H1 (cell line): ENCODE measurements at regions not wholly inside any gene's neighbourhood (a gene's known extent, or its start where the extent isn't known, plus 50 kb on each side); places are given as distances from the start of the nearest gene placed in this dataset.

Experiments
- CTCF ChIA-PET: fragments of 300-600 bp; sonication (Branson Sonifier 250); formaldehyde crosslinking; loops from one replicate; lab custom pipeline; 2021; ENCODE audit not compliant: partially characterized antibody; lab: Charles Lee
- POLR2A ChIA-PET: fragments of 300-600 bp; sonication (Branson Sonifier 250); formaldehyde crosslinking; loops from one replicate; lab custom pipeline; 2021; ENCODE audit warnings: inconsistent platforms; ENCODE audit not compliant: partially characterized antibody; lab: Charles Lee
- DNase-seq, 2 experiments: peaks; one replicate each; pipeline versions ENCODE4 v3.0.0 to v3.0.0-alpha.2; 2010 to 2022; ENCODE audit warnings: low spot score in 2 of 2, low read depth in 1 of 2, mixed read lengths in 1 of 2
- FAIRE-seq: peaks from 2 replicates; lab custom pipeline; 2011; peaks lifted over from hg19 to GRCh38; lab: Jason Lieb, UNC
- H2AFZ ChIP-seq: 2 replicates; pipeline ENCODE4 v1.8.1; 2012; ENCODE audit warnings: low read length, inconsistent platforms
- H2AK5ac ChIP-seq: 2 replicates; pipeline ENCODE4 v1.6.1; 2013; ENCODE audit warnings: low read depth, low read length
- H2BK120ac ChIP-seq: replicated peaks from 2 replicates; pipeline ENCODE3; 2013; ENCODE audit warnings: low read depth, low read length, inconsistent platforms
- H2BK12ac ChIP-seq: 2 replicates; pipeline ENCODE4 v1.6.1; 2013; ENCODE audit warnings: low read depth, low read length
- H2BK15ac ChIP-seq: 2 replicates; pipeline ENCODE4 v1.6.1; 2013; ENCODE audit warnings: low read length
- H2BK20ac ChIP-seq: 2 replicates; pipeline ENCODE4 v1.6.1; 2013; ENCODE audit warnings: low read length
- H2BK5ac ChIP-seq: 2 replicates; pipeline ENCODE4 v1.6.1; 2013; ENCODE audit warnings: low read depth, low read length
- H3K14ac ChIP-seq: 2 replicates; pipeline ENCODE4 v1.6.1; 2013; ENCODE audit warnings: inconsistent platforms; ENCODE audit not compliant: insufficient read length
- H3K18ac ChIP-seq: 2 replicates; pipeline ENCODE4 v1.6.1; 2013; ENCODE audit warnings: low read length; ENCODE audit errors: extremely low read depth
- H3K23ac ChIP-seq: 2 replicates; pipeline ENCODE4 v1.6.1; 2013; ENCODE audit warnings: inconsistent platforms; ENCODE audit not compliant: insufficient read length
- H3K23me2 ChIP-seq: 2 replicates; pipeline ENCODE4 v1.6.1; 2013; ENCODE audit warnings: low read depth, low read length
- H3K27ac ChIP-seq: 2 replicates; pipeline ENCODE4 v1.6.1; 2011; ENCODE audit warnings: low read depth, low read length, inconsistent platforms
- H3K27me3 ChIP-seq, 4 experiments: replicated peaks in 1 of 4; 1 replicate in 1 of 4; 2 replicates in 3 of 4; pipeline versions ENCODE4 v1.6.1 to v1.8.1; 2011 to 2013; ENCODE audit warnings: low read length in 3 of 4, mild to moderate bottlenecking in 3 of 4, inconsistent platforms in 2 of 4, mixed read lengths in 2 of 4, moderate library complexity in 1 of 4; ENCODE audit not compliant: control insufficient read depth in 3 of 4, insufficient read depth in 3 of 4; ENCODE audit errors: extremely low read depth in 1 of 4
- H3K36me3 ChIP-seq, 4 experiments: 2 replicates each; pipeline versions ENCODE4 v1.6.1 to v1.8.1; 2011 to 2013; ENCODE audit warnings: mild to moderate bottlenecking in 4 of 4, low read length in 3 of 4, moderate library complexity in 2 of 4, control low read depth in 1 of 4, inconsistent platforms in 1 of 4; ENCODE audit not compliant: insufficient read depth in 4 of 4, control insufficient read depth in 2 of 4
- H3K4ac ChIP-seq: replicated peaks from 2 replicates; pipeline ENCODE3; 2013; ENCODE audit warnings: low read length, low read depth, mixed read lengths, inconsistent platforms; ENCODE audit not compliant: insufficient read length
- H3K4me1 ChIP-seq, 4 experiments: replicated peaks in 1 of 4; 1 replicate in 1 of 4; 2 replicates in 3 of 4; pipeline versions ENCODE4 v1.6.1 to v1.8.1; 2011 to 2013; ENCODE audit warnings: low read length in 3 of 4, inconsistent platforms in 2 of 4, mixed read lengths in 1 of 4; ENCODE audit not compliant: insufficient read depth in 4 of 4, control insufficient read depth in 3 of 4
- H3K4me2 ChIP-seq, 2 experiments: 2 replicates each; pipeline versions ENCODE4 v1.6.1 to v1.8.1; 2011 to 2013; ENCODE audit warnings: low read depth in 2 of 2, low read length in 2 of 2, control low read depth in 1 of 2, inconsistent platforms in 1 of 2, mild to moderate bottlenecking in 1 of 2; ENCODE audit not compliant: insufficient read depth in 1 of 2
- H3K4me3 ChIP-seq, 4 experiments: fragments of 200-600, 300-600 bp in 1 of 4; sonication (generic), shearing (Covaris generic), sonication (Bioruptor Twin) in 1 of 4; 2 replicates each; pipeline versions ENCODE4 v1.5.1 to v1.8.1; 2011 to 2016; ENCODE audit warnings: low read length in 4 of 4, low read depth in 3 of 4, control low read depth in 2 of 4, inconsistent platforms in 2 of 4, mild to moderate bottlenecking in 2 of 4, mixed read lengths in 1 of 4, moderate library complexity in 1 of 4; ENCODE audit not compliant: insufficient read depth in 2 of 4; ENCODE audit errors: extremely low read depth in 1 of 4
- H3K56ac ChIP-seq: replicated peaks from 2 replicates; pipeline ENCODE3; 2013; ENCODE audit warnings: low read depth, mild to moderate bottlenecking, mixed read lengths, low read length, inconsistent platforms; ENCODE audit not compliant: insufficient read length
- H3K79me1 ChIP-seq: 2 replicates; pipeline ENCODE4 v1.6.1; 2013; ENCODE audit warnings: low read depth, low read length, control low read depth
- H3K79me2 ChIP-seq, 2 experiments: 2 replicates each; pipeline versions ENCODE4 v1.6.1 to v1.8.1; 2012 to 2013; ENCODE audit warnings: low read length in 2 of 2, mild to moderate bottlenecking in 2 of 2, inconsistent platforms in 1 of 2; ENCODE audit not compliant: insufficient read depth in 2 of 2, control insufficient read depth in 1 of 2
- H3K9ac ChIP-seq, 4 experiments: replicated peaks in 1 of 4; 1 replicate in 1 of 4; 2 replicates in 3 of 4; pipeline versions ENCODE4 v1.6.1 to v1.8.1; 2011 to 2013; ENCODE audit warnings: low read depth in 3 of 4, low read length in 3 of 4, control low read depth in 2 of 4, mild to moderate bottlenecking in 2 of 4, moderate library complexity in 2 of 4, inconsistent platforms in 1 of 4; ENCODE audit errors: extremely low read depth in 1 of 4
- H3K9me3 ChIP-seq, 2 experiments: 2 replicates each; pipeline versions ENCODE4 v1.6.1 to v1.8.1; 2012 to 2013; ENCODE audit warnings: mild to moderate bottlenecking in 2 of 2, moderate library complexity in 2 of 2, control low read depth in 1 of 2, inconsistent platforms in 1 of 2, low read depth in 1 of 2, low read length in 1 of 2, mixed read lengths in 1 of 2; ENCODE audit not compliant: insufficient read depth in 2 of 2
- H4K20me1 ChIP-seq, 2 experiments: replicated peaks in 1 of 2; 2 replicates each; pipeline versions ENCODE3 to v1.8.1; 2011 to 2013; ENCODE audit warnings: inconsistent platforms in 2 of 2, low read length in 2 of 2, mild to moderate bottlenecking in 1 of 2; ENCODE audit not compliant: insufficient read depth in 2 of 2, control insufficient read depth in 1 of 2
- H4K5ac ChIP-seq: 2 replicates; pipeline ENCODE4 v1.6.1; 2013; ENCODE audit warnings: low read length, low read depth, mixed read lengths, inconsistent platforms; ENCODE audit not compliant: insufficient read length
- H4K8ac ChIP-seq: 2 replicates; pipeline ENCODE4 v1.8.0; 2013; ENCODE audit warnings: mild to moderate bottlenecking, moderate library complexity, low read length, inconsistent platforms; ENCODE audit not compliant: insufficient read depth; ENCODE audit errors: extremely low read depth
- H4K91ac ChIP-seq: replicated peaks from 2 replicates; pipeline ENCODE3; 2013; ENCODE audit warnings: low read length, mixed read lengths, inconsistent platforms; ENCODE audit not compliant: insufficient read length
- ATF3 ChIP-seq: IDR thresholded peaks from 2 replicates; pipeline ENCODE4 v1.6.1; 2011; ENCODE audit warnings: low read depth, mild to moderate bottlenecking, low read length; ENCODE audit not compliant: insufficient read depth
- CREB1 ChIP-seq: IDR thresholded peaks from 2 replicates; pipeline ENCODE4 v1.6.1; 2012; ENCODE audit warnings: inconsistent platforms
- CTBP2 ChIP-seq: IDR thresholded peaks from 2 replicates; pipeline ENCODE4 v1.7.0; 2011; ENCODE audit warnings: borderline replicate concordance, mild to moderate bottlenecking, moderate library complexity, mixed read lengths, low read length; ENCODE audit not compliant: insufficient read depth, insufficient read length
- EGR1 ChIP-seq: IDR thresholded peaks from 2 replicates; pipeline ENCODE4 v1.6.1; 2011; ENCODE audit warnings: low read depth, low read length, borderline replicate concordance
- JUND ChIP-seq: IDR thresholded peaks from 2 replicates; pipeline ENCODE4 v1.6.1; 2011; ENCODE audit warnings: mild to moderate bottlenecking, improper control_type of control experiment, low read length
- KDM4A ChIP-seq: IDR thresholded peaks from one replicate; pipeline ENCODE4 v1.7.1; 2012; ENCODE audit warnings: low read depth, mild to moderate bottlenecking, moderate library complexity, low read length, inconsistent platforms; ENCODE audit not compliant: severe bottlenecking
- MAX ChIP-seq: IDR thresholded peaks from 2 replicates; pipeline ENCODE4 v1.6.1; 2012; ENCODE audit warnings: inconsistent platforms
- PHF8 ChIP-seq: fragments of 200-600 bp; sonication (generic); conservative IDR thresholded peaks from 2 replicates; pipeline ENCODE4 v1.7.1; 2012; ENCODE audit warnings: low read depth, mild to moderate bottlenecking, inconsistent platforms, low read length, moderate library complexity
- SIN3A ChIP-seq, 2 experiments: IDR thresholded peaks in 1 of 2; conservative IDR thresholded peaks in 1 of 2; 2 replicates each; pipeline ENCODE4 v1.6.1; 2011 to 2012; ENCODE audit warnings: low read length in 2 of 2, improper control_type of control experiment in 1 of 2, low read depth in 1 of 2, mild to moderate bottlenecking in 1 of 2
- SP4 ChIP-seq: IDR thresholded peaks from 2 replicates; pipeline ENCODE4 v1.6.1; 2012; ENCODE audit warnings: low read length, inconsistent platforms
- SRF ChIP-seq: IDR thresholded peaks from 2 replicates; pipeline ENCODE4 v1.6.1; 2011; ENCODE audit warnings: mild to moderate bottlenecking, low read depth, low read length, moderate library complexity
- TAF1 ChIP-seq: IDR thresholded peaks from 2 replicates; pipeline ENCODE4 v1.6.1; 2011; ENCODE audit warnings: mild to moderate bottlenecking, low read depth, low read length
- YY1 ChIP-seq: IDR thresholded peaks from 2 replicates; pipeline ENCODE4 v1.6.1; 2011; ENCODE audit warnings: low read depth, mild to moderate bottlenecking, low read length
- WGBS, 2 experiments: shearing (Covaris generic) in 1 of 2; methylation state at CpG; one replicate each; pipeline versions ENCODE4 v1.1.6 to v1.1.7; 2013 to 2015; ENCODE audit warnings: low lambda C conversion rate in 2 of 2, mixed read lengths in 2 of 2, inconsistent platforms in 1 of 2, low coverage in 1 of 2, missing lambda C conversion rate in 1 of 2; ENCODE audit not compliant: insufficient replicate concordance in 2 of 2, insufficient coverage in 1 of 2, insufficient read length in 1 of 2; ENCODE audit errors: extremely low coverage in 1 of 2, missing lambda C conversion rate in 1 of 2; 5-methylcytosine and 5-hydroxymethylcytosine counted together

- WGBS, 2 experiments, result 80% methylated on average over 2 of the region's 2 CpGs; no CpG with 5 or more reads in 1 of the 2 experiments
- H2BK120ac ChIP-seq, result no peak overlapping the region
- H3K79me2 ChIP-seq, result no peaks in the 10 kb centered on the region
- no peak overlapping the region for H4K91ac ChIP-seq
- H3K27ac ChIP-seq, result no peak overlapping the region
- H2AFZ ChIP-seq, result no peak overlapping the region
- no peaks in the 10 kb centered on the region for H4K20me1 ChIP-seq
- H3K18ac ChIP-seq, result no peak overlapping the region
- no peak overlapping the region for H3K9ac ChIP-seq
- no peaks in the 10 kb centered on the region for H3K23me2 ChIP-seq
- H3K4me1 ChIP-seq, result no peaks in the 10 kb centered on the region
- TF ChIP-seq SRF (no peak), KDM4A (no peak), EGR1 (no peak), TAF1 (no peak), PHF8 (no peak), SP4 (no peak), ATF3 (no peak), YY1 (no peak), MAX (no peak), JUND (no peak), CREB1 (no peak), SIN3A (conservative IDR thresholded peaks at IDR 0.05 in 1 of 2, IDR thresholded peaks at IDR 0.05 in 1 of 2; ENCODE audit: low read depth in 1 of 2, low read length in 2 of 2) (no peak), CTBP2 (no peak)
- TF ChIP-seq, all 59 proteins: peak for 0
- Histone ChIP-seq H3K56ac (no peak overlapping the region), H2BK5ac (no peak overlapping the region), H3K4ac (no peak overlapping the region), H3K4me2 (no peak overlapping the region), H3K9me3 (no peaks in the 10 kb centered on the region), H3K79me1 (no peaks in the 10 kb centered on the region), H4K8ac (no peak overlapping the region), H4K5ac (no peak overlapping the region), H3K23ac (no peak overlapping the region), H2BK12ac (no peak overlapping the region), H3K4me3 (no peak overlapping the region), H2BK20ac (no peak overlapping the region), H3K14ac (no peak overlapping the region), H2AK5ac (no peak overlapping the region), H3K27me3 (no peaks in the 10 kb centered on the region), H3K36me3 (no peaks in the 10 kb centered on the region), H2BK15ac (no peak overlapping the region)
- DNase-seq, result no peak
- POLR2A ChIA-PET, result no interaction called here
- CTCF ChIA-PET, result no interaction called here
- no peak for FAIRE-seq
Observed at GRCh38 chrX:3215249-3215648, 131.2 kb downstream of the MXRA5 start.
